A673 (cell line): ENCODE measurements at regions not wholly inside any gene's neighbourhood (a gene's known extent, or its start where the extent isn't known, plus 50 kb on each side); places are given as distances from the start of the nearest gene placed in this dataset.
A peak's percentile ranks its signal among the peaks of the same experiment; 100 is the strongest.

ENCODE experiments used
- BruUV-seq: library from RNA; stranded (reverse); fragments of 400-500 nt; replicated peaks from 2 replicates; lab custom pipeline; 2021; lab: Mats Ljungman, UMichigan
- CTCF ChIA-PET: fragments of 300-600 bp; sonication (Branson Sonifier 250); formaldehyde crosslinking; loops from one replicate; lab custom pipeline; 2022; ENCODE audit warnings: antibody characterized with exemption; lab: Charles Lee
- POLR2A ChIA-PET: fragments of 300-600 bp; sonication (Branson Sonifier 250); formaldehyde crosslinking; loops from one replicate; lab custom pipeline; 2022; ENCODE audit warnings: antibody characterized with exemption; ENCODE audit not compliant: low non-redundant PET; lab: Charles Lee
- DNase-seq: peaks from one replicate; pipeline ENCODE4 v3.0.0-alpha.2; 2015; ENCODE audit warnings: low spot score
- H3K27ac ChIP-seq: fragments of 200-600 bp; sonication (generic); 2 replicates; pipeline ENCODE4 v1.5.1; 2016; ENCODE audit warnings: mixed run types, low read depth, mild to moderate bottlenecking, mixed read lengths, antibody characterized with exemption, low read length; ENCODE audit not compliant: poor library complexity, severe bottlenecking
- H3K27me3 ChIP-seq: fragments of 200-600 bp; sonication (generic); replicated peaks from 2 replicates; pipeline ENCODE4 v1.6.1; 2017; ENCODE audit warnings: mixed run types, low read depth, mild to moderate bottlenecking, mixed read lengths, antibody characterized with exemption, low read length; ENCODE audit not compliant: insufficient read depth, poor library complexity
- H3K36me3 ChIP-seq: fragments of 200-600 bp; sonication (generic); 2 replicates; pipeline ENCODE4 v1.6.1; 2016; ENCODE audit warnings: mixed run types, mild to moderate bottlenecking, mixed read lengths, antibody characterized with exemption, low read length; ENCODE audit not compliant: insufficient read depth, poor library complexity, severe bottlenecking
- H3K4me1 ChIP-seq: fragments of 200-600 bp; sonication (generic); 2 replicates; pipeline ENCODE4 v1.6.1; 2017; ENCODE audit warnings: mixed run types, mild to moderate bottlenecking, mixed read lengths, antibody characterized with exemption, low read length; ENCODE audit not compliant: insufficient read depth, poor library complexity, severe bottlenecking
- H3K4me3 ChIP-seq: fragments of 200-600 bp; sonication (generic); 2 replicates; pipeline ENCODE4 v1.5.1; 2016; ENCODE audit warnings: low read depth, mixed run types, mild to moderate bottlenecking, mixed read lengths, low read length; ENCODE audit not compliant: poor library complexity, severe bottlenecking
- H3K9me3 ChIP-seq: fragments of 200-600 bp; sonication (generic); 2 replicates; pipeline ENCODE4 v1.6.1; 2016; ENCODE audit warnings: mixed run types, low read depth, mild to moderate bottlenecking, mixed read lengths, antibody characterized with exemption, low read length; ENCODE audit not compliant: poor library complexity, severe bottlenecking
- CTCF ChIP-seq: fragments of 300-800, 200-600 bp; sonication (generic); conservative IDR thresholded peaks from 2 replicates; pipeline ENCODE4 v1.5.1; 2017; ENCODE audit warnings: low read depth, mild to moderate bottlenecking, antibody characterized with exemption, low read length, moderate library complexity, mixed read lengths
- EZH2 ChIP-seq: fragments of 200-600 bp; sonication (generic); IDR thresholded peaks from 2 replicates; pipeline ENCODE4 v1.6.1; 2017; ENCODE audit warnings: borderline replicate concordance, low read depth, mild to moderate bottlenecking, mixed read lengths, antibody characterized with exemption, low read length; ENCODE audit not compliant: poor library complexity, severe bottlenecking
- intact Hi-C: fragments of 100-400 bp; cut with micrococcal nuclease; formaldehyde crosslinking; loops from one replicate; pipeline ENCODE4 v1.10.0; 2022; ENCODE audit not compliant: unreplicated experiment

DNA sequence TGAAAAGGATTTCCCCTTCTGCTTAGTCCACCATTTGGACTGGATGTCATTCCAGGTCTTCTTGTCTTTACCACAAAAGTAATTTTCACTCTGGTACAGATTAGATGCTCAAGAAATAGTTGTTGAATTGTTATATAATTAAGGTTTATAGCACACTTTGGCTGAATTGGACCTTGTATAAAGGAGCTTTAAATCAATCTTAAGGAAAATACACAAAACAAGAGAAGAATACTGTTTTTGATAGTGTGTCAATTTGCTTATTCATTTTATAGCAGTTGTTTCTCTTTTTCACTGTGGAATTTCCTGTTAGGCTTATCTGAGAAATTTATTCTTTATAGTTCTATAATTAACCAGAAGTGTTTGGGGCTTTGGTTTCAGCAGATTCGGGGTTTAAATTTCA is 62.7 kb upstream of the TDRD3 start:
- ChIA-PET CTCF (interaction anchor here (0.5 to 1.8 kb wide), 4 partner anchors 42 to 1726 kb away, joined by 3 to 11 read pairs (median 4); no protein-coding TSS in a partner anchor), POLR2A (interaction anchor here (0.7 kb wide), 1 partner anchor 64 kb away, joined by 3 read pairs; no protein-coding TSS in a partner anchor)
- no TSS peak for BruUV-seq
- peak overlapping the region; percentile 88 for H3K27ac ChIP-seq
- TF ChIP-seq EZH2 (no peak), CTCF (no peak)
- peak; percentile 89 for DNase-seq
- peaks cover 9% of the 10 kb centered on the region for H3K9me3 ChIP-seq
- peaks cover 8% of the 10 kb centered on the region for H3K36me3 ChIP-seq
- H3K4me3 ChIP-seq: no peak overlapping the region
- peaks cover 65% of the 10 kb centered on the region for H3K4me1 ChIP-seq
- intact Hi-C loops: loop anchor here (2.0 to 10.0 kb wide), 4 partner anchors 96 to 1220 kb away; no protein-coding TSS in a partner anchor
- H3K27me3 ChIP-seq: no peaks in the 10 kb centered on the region

- no TSS peak for BruUV-seq
- Histone ChIP-seq H3K27ac (peak overlapping the region; percentile 88), H3K4me3 (no peak overlapping the region), H3K36me3 (peaks cover 8% of the 10 kb centered on the region), H3K27me3 (no peaks in the 10 kb centered on the region), H3K4me1 (peaks cover 53% of the 10 kb centered on the region), H3K9me3 (peaks cover 9% of the 10 kb centered on the region)
- intact Hi-C loops: loop anchor here (1.0 to 10.0 kb wide), 3 partner anchors 61 to 1221 kb away; no protein-coding TSS in a partner anchor
- DNase-seq: peak; percentile 64
- TF ChIP-seq CTCF (peak; percentile 82), EZH2 (no peak)
- POLR2A ChIA-PET: no interaction called here
- CTCF ChIA-PET: interaction anchor here (0.7 kb wide), 1 partner anchor 794 kb away, joined by 3 read pairs; no protein-coding TSS in a partner anchor
These were observed 61.5 kb upstream of the TDRD3 start for GRCh38 chr13:60335531-60335930.

DNA sequence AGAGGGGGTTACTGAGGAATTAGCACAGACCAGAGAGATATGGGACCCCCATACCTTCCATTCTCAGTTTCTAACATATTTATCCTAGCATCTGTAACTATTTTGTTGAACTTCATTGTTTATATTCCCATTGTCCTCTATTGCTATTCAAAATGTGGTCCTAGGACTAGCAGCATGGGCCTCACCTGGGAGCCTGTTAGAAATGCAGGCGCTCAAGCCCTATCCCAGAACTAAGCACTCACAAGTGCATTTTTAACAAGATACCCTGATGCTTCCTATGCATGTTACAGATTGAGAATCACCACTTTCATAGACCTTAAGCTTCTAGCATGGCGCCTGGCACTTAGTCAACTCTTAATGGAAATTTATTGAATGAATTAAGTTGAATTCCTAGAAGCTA is 58.3 kb upstream of the TDRD3 start:
- Histone ChIP-seq H3K27me3 (no peaks in the 10 kb centered on the region), H3K36me3 (no peaks in the 10 kb centered on the region), H3K4me1 (peaks cover 34% of the 10 kb centered on the region), H3K4me3 (no peak overlapping the region), H3K27ac (no peak overlapping the region), H3K9me3 (no peaks in the 10 kb centered on the region)
- TF ChIP-seq EZH2: no peak
- TF ChIP-seq CTCF: no peak
- DNase-seq: no peak
- intact Hi-C loops: loop anchor here (10.0 kb wide), 1 partner anchor 1224 kb away; no protein-coding TSS in a partner anchor
- ChIA-PET CTCF (no interaction called here), POLR2A (interaction anchor here (0.5 kb wide), 1 partner anchor 582 kb away, joined by 4 read pairs; no protein-coding TSS in a partner anchor)
- no TSS peak for BruUV-seq
